SK-N-SH (cell line): ENCODE measurements at regions not wholly inside any gene's neighbourhood (a gene's known extent, or its start where the extent isn't known, plus 50 kb on each side); places are given as distances from the start of the nearest gene placed in this dataset.

Experiments used
- CTCF ChIA-PET: fragments of 300-600, 350-600 bp; formaldehyde crosslinking; extraction: SDS; loops from one replicate; lab custom pipeline; 2021; lab: Yijun Ruan, JAX
- POLR2A ChIA-PET: fragments of 350-600 bp; sonication (Branson Sonifier 250); formaldehyde crosslinking; extraction: SDS; loops from one replicate; lab custom pipeline; 2020; ENCODE audit warnings: antibody characterized with exemption, inconsistent platforms; lab: Yijun Ruan, JAX
- DNase-seq: peaks from one replicate; pipeline ENCODE4 v3.0.0; 2012
- H2AFZ ChIP-seq: fragments of 200-600 bp; sonication (generic); 2 replicates; pipeline ENCODE4 v1.8.1; 2016; ENCODE audit warnings: antibody characterized with exemption, mild to moderate bottlenecking, low read depth
- H3F3A ChIP-seq: fragments of 200-600 bp; sonication (generic); replicated peaks from 2 replicates; pipeline ENCODE3; 2016; ENCODE audit warnings: antibody characterized with exemption, mild to moderate bottlenecking; ENCODE audit not compliant: insufficient read depth
- H3K27ac ChIP-seq, 2 experiments: fragments of 200-500 bp in 1 of 2; fragments of 200-600 bp in 1 of 2; sonication (Bioruptor generic) in 1 of 2; sonication (generic), shearing (Covaris generic) in 1 of 2; 2 replicates each; pipeline versions ENCODE4 v1.5.1 to v1.6.1; 2014 to 2016; ENCODE audit warnings: low read depth in 2 of 2, inconsistent platforms in 1 of 2, low read length in 1 of 2, mild to moderate bottlenecking in 1 of 2, mixed read lengths in 1 of 2
- H3K27me3 ChIP-seq: fragments of 200-600 bp; sonication (generic), shearing (Covaris generic); 2 replicates; pipeline ENCODE4 v1.6.1; 2016; ENCODE audit warnings: mixed run types; ENCODE audit not compliant: insufficient read depth
- H3K36me3 ChIP-seq, 2 experiments: fragments of 200-500 bp in 1 of 2; fragments of 200-600 bp in 1 of 2; sonication (Bioruptor generic) in 1 of 2; sonication (generic) in 1 of 2; replicated peaks in 1 of 2; 2 replicates each; pipeline versions ENCODE3 to v1.5.1; 2014 to 2016; ENCODE audit warnings: low read length in 1 of 2, mild to moderate bottlenecking in 1 of 2; ENCODE audit not compliant: insufficient read depth in 2 of 2, control insufficient read depth in 1 of 2
- H3K4me1 ChIP-seq, 2 experiments: fragments of 200-500 bp in 1 of 2; fragments of 200-600 bp in 1 of 2; sonication (Bioruptor generic) in 1 of 2; sonication (generic), shearing (Covaris generic) in 1 of 2; 2 replicates each; pipeline versions ENCODE4 v1.5.1 to v1.6.1; 2014 to 2016; ENCODE audit warnings: low read depth in 1 of 2, low read length in 1 of 2, mixed run types in 1 of 2; ENCODE audit not compliant: insufficient read depth in 2 of 2, control insufficient read depth in 1 of 2
- H3K4me2 ChIP-seq: fragments of 200-600 bp; sonication (generic), shearing (Covaris generic); 2 replicates; pipeline ENCODE4 v1.6.1; 2017; ENCODE audit warnings: mixed run types
- H3K4me3 ChIP-seq, 2 experiments: fragments of 200-500 bp in 1 of 2; fragments of 200-600 bp in 1 of 2; sonication (Bioruptor generic) in 1 of 2; sonication (generic), shearing (Covaris generic) in 1 of 2; 2 replicates each; pipeline versions ENCODE4 v1.5.1 to v1.8.1; 2014 to 2016; ENCODE audit warnings: low read depth in 2 of 2, inconsistent platforms in 1 of 2, low read length in 1 of 2, mild to moderate bottlenecking in 1 of 2, mixed read lengths in 1 of 2, moderate library complexity in 1 of 2
- H3K79me2 ChIP-seq: fragments of 200-600 bp; sonication (generic); 2 replicates; pipeline ENCODE4 v1.8.1; 2017; ENCODE audit warnings: mild to moderate bottlenecking; ENCODE audit not compliant: insufficient read depth
- H3K9ac ChIP-seq: fragments of 200-600 bp; sonication (generic); 2 replicates; pipeline ENCODE4 v1.6.1; 2017; ENCODE audit warnings: mixed run types
- H3K9me2 ChIP-seq: fragments of 200-600 bp; sonication (generic); 2 replicates; pipeline ENCODE4 v1.6.1; 2017; ENCODE audit warnings: mixed run types
- H3K9me3 ChIP-seq: fragments of 200-600 bp; sonication (generic); 2 replicates; pipeline ENCODE4 v1.6.1; 2017; ENCODE audit warnings: mixed run types, mild to moderate bottlenecking, moderate library complexity
- H4K20me1 ChIP-seq: fragments of 200-600 bp; sonication (generic); 2 replicates; pipeline ENCODE4 v1.6.1; 2017; ENCODE audit warnings: mild to moderate bottlenecking, mixed run types; ENCODE audit not compliant: insufficient read depth
- CHD2 ChIP-seq: fragments of 150-350 bp; IDR thresholded peaks from 2 replicates; pipeline ENCODE4 v1.6.1; 2018; ENCODE audit warnings: low read length; ENCODE audit not compliant: partially characterized antibody
- ELF1 ChIP-seq: IDR thresholded peaks from 2 replicates; pipeline ENCODE4 v1.4.0; 2012
- EP300 ChIP-seq, 2 experiments: IDR thresholded peaks; 2 replicates each; pipeline versions ENCODE4 v1.4.0 to v1.6.1; 2012; ENCODE audit warnings: borderline replicate concordance in 1 of 2, low read depth in 1 of 2, low read length in 1 of 2
- FOXM1 ChIP-seq: IDR thresholded peaks from 2 replicates; pipeline ENCODE4 v1.4.0; 2012; ENCODE audit warnings: low read depth, mild to moderate bottlenecking
- GABPA ChIP-seq: IDR thresholded peaks from 2 replicates; pipeline ENCODE4 v1.4.0; 2012; ENCODE audit warnings: low read depth, mild to moderate bottlenecking
- GATA2 ChIP-seq: sonication (generic); formaldehyde crosslinking; IDR thresholded peaks from 2 replicates; pipeline ENCODE4 v1.5.0; 2020; ENCODE audit warnings: mild to moderate bottlenecking, missing genetic modification reagents
- MEF2A ChIP-seq: IDR thresholded peaks from 2 replicates; pipeline ENCODE4 v1.4.0; 2012; ENCODE audit warnings: low read depth, borderline replicate concordance
- MXI1 ChIP-seq: IDR thresholded peaks from 2 replicates; pipeline ENCODE4 v1.6.1; 2012; ENCODE audit warnings: mild to moderate bottlenecking, low read depth, low read length, improper control_type of control experiment
- NFIC ChIP-seq: IDR thresholded peaks from 2 replicates; pipeline ENCODE4 v1.4.0; 2012; ENCODE audit warnings: borderline replicate concordance
- POLR2AphosphoS5 ChIP-seq: IDR thresholded peaks from 2 replicates; pipeline ENCODE4 v1.6.1; 2012; ENCODE audit warnings: low read depth, low read length
- RAD21 ChIP-seq: IDR thresholded peaks from 2 replicates; pipeline ENCODE4 v1.6.1; 2012; ENCODE audit warnings: mild to moderate bottlenecking, low read length
- RXRA ChIP-seq: IDR thresholded peaks from 2 replicates; pipeline ENCODE4 v1.4.0; 2012; ENCODE audit warnings: low read depth, mild to moderate bottlenecking, borderline replicate concordance
- SIN3A ChIP-seq: IDR thresholded peaks from 2 replicates; pipeline ENCODE4 v1.6.1; 2012; ENCODE audit warnings: low read depth, mild to moderate bottlenecking, low read length, moderate library complexity, borderline replicate concordance
- SMC3 ChIP-seq: IDR thresholded peaks from 2 replicates; pipeline ENCODE4 v1.6.1; 2012; ENCODE audit warnings: low read depth, low read length, improper control_type of control experiment
- TAF1 ChIP-seq: IDR thresholded peaks from 2 replicates; pipeline ENCODE4 v1.6.1; 2012; ENCODE audit warnings: low read depth, mild to moderate bottlenecking, low read length, moderate library complexity, borderline replicate concordance
- TCF12 ChIP-seq: IDR thresholded peaks from 2 replicates; pipeline ENCODE4 v1.4.0; 2012
- TEAD4 ChIP-seq: IDR thresholded peaks from 2 replicates; pipeline ENCODE4 v1.4.0; 2012; ENCODE audit warnings: mild to moderate bottlenecking, borderline replicate concordance; ENCODE audit not compliant: insufficient read depth
- YY1 ChIP-seq: IDR thresholded peaks from 2 replicates; pipeline ENCODE4 v1.4.0; 2012; ENCODE audit warnings: low read depth, mild to moderate bottlenecking
- WGBS: methylation state at CpG from one replicate; pipeline ENCODE4 v1.1.6; 2017; ENCODE audit warnings: low lambda C conversion rate; 5-methylcytosine and 5-hydroxymethylcytosine counted together
- TF ChIP-seq, protein P1 (sequence below): fragments of 150-350 bp; IDR thresholded peaks from 2 replicates; pipeline ENCODE4 v1.6.1; 2017; ENCODE audit warnings: antibody characterized with exemption, low read length, low read depth, borderline replicate concordance
- TF ChIP-seq, protein P2 (sequence below): IDR thresholded peaks from 2 replicates; pipeline ENCODE4 v1.4.0; 2012; ENCODE audit warnings: low read depth, borderline replicate concordance
- TF ChIP-seq, protein P3 (sequence below): fragments of 200-600 bp; sonication (generic); IDR thresholded peaks from 2 replicates; pipeline ENCODE4 v1.6.1; 2017; ENCODE audit warnings: antibody characterized with exemption, mild to moderate bottlenecking, moderate library complexity
- TF ChIP-seq, protein P4 (sequence below): IDR thresholded peaks from 2 replicates; pipeline ENCODE4 v1.4.0; 2012; ENCODE audit warnings: low read depth

DNA sequence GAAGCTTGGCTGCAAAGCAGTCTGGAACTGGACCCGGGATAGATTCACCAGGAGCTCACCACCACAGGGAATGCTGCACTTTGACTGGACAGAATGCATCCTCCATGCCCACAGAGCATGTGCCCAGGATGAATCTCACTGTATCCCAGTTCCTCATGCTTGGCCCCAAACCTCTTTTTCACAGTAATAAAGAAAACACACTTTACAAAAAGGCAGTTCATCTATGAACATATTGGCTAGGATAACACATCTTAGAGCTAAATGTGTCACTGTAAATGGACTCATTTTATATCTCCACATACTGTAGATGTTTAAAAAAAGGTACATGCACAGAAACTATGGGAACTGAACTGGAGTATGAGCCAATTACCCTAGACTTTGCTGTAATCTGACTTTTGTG, 266.9 kb downstream of the TOX3 start:
- Histone ChIP-seq H3K27me3 (no peaks in the 10 kb centered on the region), H3K36me3 (no peaks in the 10 kb centered on the region)
- POLR2A ChIA-PET = no interaction called here

DNA sequence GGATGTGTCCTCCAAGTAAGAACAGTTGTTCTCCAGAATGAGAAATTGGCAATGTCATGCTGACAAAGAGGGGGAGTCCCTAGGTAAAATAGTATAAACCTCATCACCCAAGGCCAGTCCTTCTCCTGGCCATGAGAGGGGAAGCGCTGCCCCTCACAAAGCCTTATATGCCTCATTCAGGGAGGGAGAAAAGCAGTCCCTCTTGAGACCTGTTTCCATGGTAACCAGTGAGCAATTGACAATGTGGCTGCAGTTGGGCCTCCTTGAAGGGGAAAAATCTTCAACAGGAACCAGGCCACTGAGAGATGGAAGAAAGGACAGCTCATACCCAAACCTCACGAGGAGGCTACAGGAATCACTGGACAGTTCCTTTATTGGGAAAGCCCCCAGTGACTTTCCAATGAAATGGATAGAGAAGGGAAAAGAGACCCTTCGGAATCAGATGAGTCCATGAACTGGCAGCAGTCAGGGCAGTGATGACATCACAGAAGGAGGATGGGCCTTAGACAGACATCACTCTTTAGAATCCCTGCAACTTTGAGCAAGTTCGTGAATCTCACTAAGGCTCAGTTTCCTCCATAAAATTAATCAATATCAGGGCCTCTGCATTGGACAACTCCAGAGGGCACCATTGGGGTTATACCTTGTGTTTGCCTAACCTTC, 275.7 kb downstream of the TOX3 start:
- H3K4me3 ChIP-seq = no peak overlapping the region
- no peaks in the 10 kb centered on the region for H4K20me1 ChIP-seq
- TF ChIP-seq, protein P1, sequence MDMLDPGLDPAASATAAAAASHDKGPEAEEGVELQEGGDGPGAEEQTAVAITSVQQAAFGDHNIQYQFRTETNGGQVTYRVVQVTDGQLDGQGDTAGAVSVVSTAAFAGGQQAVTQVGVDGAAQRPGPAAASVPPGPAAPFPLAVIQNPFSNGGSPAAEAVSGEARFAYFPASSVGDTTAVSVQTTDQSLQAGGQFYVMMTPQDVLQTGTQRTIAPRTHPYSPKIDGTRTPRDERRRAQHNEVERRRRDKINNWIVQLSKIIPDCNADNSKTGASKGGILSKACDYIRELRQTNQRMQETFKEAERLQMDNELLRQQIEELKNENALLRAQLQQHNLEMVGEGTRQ = no peak
- TF ChIP-seq TEAD4 (no peak), MEF2A (no peak), YY1 (no peak), SMC3 (no peak), POLR2AphosphoS5 (no peak), CHD2 (no peak), TAF1 (no peak)
- TF ChIP-seq, protein P2, sequence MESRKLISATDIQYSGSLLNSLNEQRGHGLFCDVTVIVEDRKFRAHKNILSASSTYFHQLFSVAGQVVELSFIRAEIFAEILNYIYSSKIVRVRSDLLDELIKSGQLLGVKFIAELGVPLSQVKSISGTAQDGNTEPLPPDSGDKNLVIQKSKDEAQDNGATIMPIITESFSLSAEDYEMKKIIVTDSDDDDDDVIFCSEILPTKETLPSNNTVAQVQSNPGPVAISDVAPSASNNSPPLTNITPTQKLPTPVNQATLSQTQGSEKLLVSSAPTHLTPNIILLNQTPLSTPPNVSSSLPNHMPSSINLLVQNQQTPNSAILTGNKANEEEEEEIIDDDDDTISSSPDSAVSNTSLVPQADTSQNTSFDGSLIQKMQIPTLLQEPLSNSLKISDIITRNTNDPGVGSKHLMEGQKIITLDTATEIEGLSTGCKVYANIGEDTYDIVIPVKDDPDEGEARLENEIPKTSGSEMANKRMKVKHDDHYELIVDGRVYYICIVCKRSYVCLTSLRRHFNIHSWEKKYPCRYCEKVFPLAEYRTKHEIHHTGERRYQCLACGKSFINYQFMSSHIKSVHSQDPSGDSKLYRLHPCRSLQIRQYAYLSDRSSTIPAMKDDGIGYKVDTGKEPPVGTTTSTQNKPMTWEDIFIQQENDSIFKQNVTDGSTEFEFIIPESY = no peak
- TF ChIP-seq, protein P3, sequence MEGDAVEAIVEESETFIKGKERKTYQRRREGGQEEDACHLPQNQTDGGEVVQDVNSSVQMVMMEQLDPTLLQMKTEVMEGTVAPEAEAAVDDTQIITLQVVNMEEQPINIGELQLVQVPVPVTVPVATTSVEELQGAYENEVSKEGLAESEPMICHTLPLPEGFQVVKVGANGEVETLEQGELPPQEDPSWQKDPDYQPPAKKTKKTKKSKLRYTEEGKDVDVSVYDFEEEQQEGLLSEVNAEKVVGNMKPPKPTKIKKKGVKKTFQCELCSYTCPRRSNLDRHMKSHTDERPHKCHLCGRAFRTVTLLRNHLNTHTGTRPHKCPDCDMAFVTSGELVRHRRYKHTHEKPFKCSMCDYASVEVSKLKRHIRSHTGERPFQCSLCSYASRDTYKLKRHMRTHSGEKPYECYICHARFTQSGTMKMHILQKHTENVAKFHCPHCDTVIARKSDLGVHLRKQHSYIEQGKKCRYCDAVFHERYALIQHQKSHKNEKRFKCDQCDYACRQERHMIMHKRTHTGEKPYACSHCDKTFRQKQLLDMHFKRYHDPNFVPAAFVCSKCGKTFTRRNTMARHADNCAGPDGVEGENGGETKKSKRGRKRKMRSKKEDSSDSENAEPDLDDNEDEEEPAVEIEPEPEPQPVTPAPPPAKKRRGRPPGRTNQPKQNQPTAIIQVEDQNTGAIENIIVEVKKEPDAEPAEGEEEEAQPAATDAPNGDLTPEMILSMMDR = no peak
- TF ChIP-seq, protein P4, sequence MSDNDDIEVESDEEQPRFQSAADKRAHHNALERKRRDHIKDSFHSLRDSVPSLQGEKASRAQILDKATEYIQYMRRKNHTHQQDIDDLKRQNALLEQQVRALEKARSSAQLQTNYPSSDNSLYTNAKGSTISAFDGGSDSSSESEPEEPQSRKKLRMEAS = no peak
- TF ChIP-seq, all 33 proteins: peak for 0
- Histone ChIP-seq H3K4me1 (no peaks in the 10 kb centered on the region), H2AFZ (no peak overlapping the region), H3K36me3 (no peaks in the 10 kb centered on the region), H3K4me2 (no peak overlapping the region), H3K27ac (no peak overlapping the region), H3K27me3 (no peaks in the 10 kb centered on the region), H3K79me2 (no peaks in the 10 kb centered on the region), H3K9ac (no peak overlapping the region), H3F3A (no peaks in the 10 kb centered on the region), H3K9me3 (no peaks in the 10 kb centered on the region), H3K9me2 (no peaks in the 10 kb centered on the region)
- DNase-seq = no peak
- CTCF ChIA-PET = no interaction called here
- POLR2A ChIA-PET = no interaction called here
- WGBS = 22% methylated on average over 4 of the region's 4 CpGs

More for the DNA sequence above, 266.9 kb downstream of the TOX3 start:
- Histone ChIP-seq H4K20me1 (no peaks in the 10 kb centered on the region), H3F3A (no peaks in the 10 kb centered on the region), H3K4me1 (no peaks in the 10 kb centered on the region), H3K79me2 (no peaks in the 10 kb centered on the region), H3K4me2 (no peak overlapping the region), H3K9ac (no peak overlapping the region), H3K27ac (no peak overlapping the region)
- WGBS = 0% methylated on average over 1 of the region's 1 CpG
- TF ChIP-seq SMC3 = no peak
- no peak for TF ChIP-seq EP300 (IDR thresholded peaks at IDR 0.05; ENCODE audit: borderline replicate concordance in 1 of 2, low read depth in 1 of 2, low read length in 1 of 2)
- no peak for TF ChIP-seq TEAD4
- TF ChIP-seq GATA2 (CRISPR knock-in tag) = no peak
- TF ChIP-seq MXI1 = no peak
- no peak for TF ChIP-seq SIN3A
- no peak for TF ChIP-seq NFIC
- no peak for TF ChIP-seq FOXM1
- TF ChIP-seq TCF12 = no peak
- TF ChIP-seq, protein P1 = no peak
- no peak for TF ChIP-seq CHD2
- no peak for TF ChIP-seq RXRA
- no peak for TF ChIP-seq GABPA
- no peak for TF ChIP-seq TAF1
- no peak for TF ChIP-seq MEF2A
- no peak for TF ChIP-seq ELF1
- TF ChIP-seq RAD21 = no peak
- TF ChIP-seq, all 33 proteins: peak for 0
- no peaks in the 10 kb centered on the region for H3K9me2 ChIP-seq
- no peak for DNase-seq
- H3K4me3 ChIP-seq = no peak overlapping the region
- CTCF ChIA-PET = no interaction called here
- H3K9me3 ChIP-seq = no peaks in the 10 kb centered on the region
- no peak overlapping the region for H2AFZ ChIP-seq
